HG03439 (cell line): ENCODE measurements at regions not wholly inside any gene's neighbourhood (a gene's known extent, or its start where the extent isn't known, plus 50 kb on each side); places are given as distances from the start of the nearest gene placed in this dataset.

ENCODE experiments used
- ATAC-seq: cut with Tn5 transposase; IDR thresholded peaks from one replicate; pipeline ENCODE4 v1.9.1; 2021; ENCODE audit warnings: mild to moderate bottlenecking, moderate library complexity; ENCODE audit not compliant: unreplicated experiment

DNA sequence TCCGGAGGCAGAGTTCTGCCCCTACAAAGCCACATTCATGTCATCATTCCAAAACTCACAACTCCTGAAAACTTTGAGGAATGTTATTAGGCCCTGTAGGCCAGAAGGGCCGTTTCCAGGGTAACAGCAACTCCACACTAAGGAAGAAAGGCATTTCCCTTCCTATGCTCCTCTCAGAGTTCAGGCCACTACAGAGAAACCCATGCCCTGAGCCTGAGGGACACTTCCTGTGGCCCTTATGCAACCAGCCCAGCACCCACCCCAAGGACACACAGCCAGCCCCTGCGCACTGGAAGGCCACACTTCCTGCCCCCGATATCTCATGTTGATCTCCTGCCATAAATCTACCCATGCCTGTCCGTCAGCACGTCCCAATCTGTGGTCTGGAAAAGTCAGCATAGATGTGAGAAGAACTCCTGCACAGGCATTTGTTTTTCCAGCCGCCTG is 289.3 kb downstream of the BCOR start:
- ATAC-seq: no peak

- ATAC-seq: no peak
Measured at GRCh38 chrX:39809331-39809730, 288.4 kb downstream of the BCOR start.

GRCh38 chrX:39810901-39811300 is 286.9 kb downstream of the BCOR start:
- no peak for ATAC-seq

GRCh38 chrX:39811376-39811775 is 286.4 kb downstream of the BCOR start:
- ATAC-seq: no peak

DNA sequence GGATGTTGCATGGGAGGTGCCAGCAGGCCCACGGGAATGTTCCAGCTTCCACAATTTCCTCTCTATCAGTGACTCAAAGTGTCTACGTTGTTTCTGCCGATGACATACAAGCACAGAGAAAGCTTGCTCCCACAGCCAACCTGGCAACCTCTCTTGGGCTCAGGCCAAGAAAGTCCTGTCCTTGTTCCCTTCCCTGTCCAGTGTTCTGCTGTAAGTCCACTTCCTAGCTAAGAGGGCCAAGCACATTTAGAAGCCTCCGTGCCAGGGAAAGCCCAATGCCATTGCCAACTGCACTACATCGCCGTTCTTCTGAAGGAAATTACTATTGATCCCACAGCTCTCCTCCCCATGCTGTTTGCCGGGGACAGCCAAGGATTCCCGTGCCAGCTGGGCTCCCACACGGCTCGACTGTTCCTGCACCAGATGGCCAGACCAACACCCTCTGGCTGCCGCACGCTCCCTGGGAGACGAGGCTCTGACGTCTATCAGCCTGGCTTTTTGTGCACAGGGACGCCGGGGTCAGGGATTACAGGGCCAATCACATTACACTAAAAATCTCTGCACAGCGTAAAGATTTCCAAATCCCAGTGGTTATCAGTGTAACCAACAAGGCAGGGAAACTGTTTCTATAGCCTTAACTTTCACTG is 284.0 kb downstream of the BCOR start:
- ATAC-seq: no peak

DNA sequence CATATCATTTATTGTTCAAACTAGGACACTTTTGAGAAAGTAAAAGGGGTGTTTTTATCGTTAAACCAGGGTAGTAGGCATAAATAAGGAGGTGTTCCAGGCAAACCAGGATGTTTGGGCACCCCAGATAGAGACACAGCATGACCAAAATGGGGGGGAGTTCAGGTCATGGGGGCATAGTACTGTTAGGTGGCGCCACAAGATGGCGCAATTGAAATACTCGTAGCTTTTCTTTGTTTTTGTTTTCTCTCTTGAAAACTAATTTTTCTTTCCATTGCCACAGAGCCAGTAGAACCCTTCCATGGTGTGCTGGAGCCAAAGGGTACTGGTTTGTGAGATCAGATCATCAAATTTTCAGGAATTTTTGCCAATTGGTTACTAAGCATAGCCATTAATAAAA is 283.4 kb downstream of the BCOR start:
- no peak for ATAC-seq

GRCh38 chrX:39815631-39816030 is 282.1 kb downstream of the BCOR start:
- peak; percentile 87 for ATAC-seq

GRCh38 chrX:39816871-39817731 is 280.7 kb downstream of the BCOR start:
- no peak for ATAC-seq

DNA sequence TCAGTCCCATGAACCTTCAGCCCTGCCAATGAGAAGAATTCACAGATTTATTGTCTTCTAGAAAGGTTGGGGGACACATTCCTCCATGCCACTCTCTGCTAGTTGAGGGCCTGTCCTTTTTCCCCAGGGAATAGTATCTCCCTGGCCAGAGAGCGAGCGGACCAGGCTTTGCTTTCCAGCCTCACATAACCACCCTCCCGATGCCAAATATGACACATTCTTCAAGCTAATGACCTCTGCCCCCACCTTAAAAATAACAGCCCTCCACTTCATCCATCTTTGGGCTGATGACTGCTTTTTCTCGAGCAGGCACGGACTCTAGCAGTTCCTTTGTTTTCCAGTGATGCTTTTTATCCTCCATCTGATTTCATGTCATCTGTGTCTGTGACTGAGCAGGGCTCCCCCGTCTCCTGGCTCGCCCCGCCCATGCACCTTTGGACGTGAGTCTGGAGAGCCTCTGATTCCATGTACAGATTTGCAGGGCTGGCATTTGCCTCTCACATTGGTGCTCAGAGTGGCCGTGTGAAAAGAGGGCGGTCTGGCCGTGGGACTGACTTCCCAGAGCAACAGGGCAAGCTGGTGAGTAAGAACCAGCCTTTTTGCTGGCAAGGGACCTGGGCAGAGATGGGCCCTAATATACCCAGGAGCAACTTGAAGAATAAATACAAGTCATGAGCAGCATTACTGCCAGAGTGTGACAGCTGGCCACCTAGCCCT is 279.8 kb downstream of the BCOR start:
- ATAC-seq: no peak

DNA sequence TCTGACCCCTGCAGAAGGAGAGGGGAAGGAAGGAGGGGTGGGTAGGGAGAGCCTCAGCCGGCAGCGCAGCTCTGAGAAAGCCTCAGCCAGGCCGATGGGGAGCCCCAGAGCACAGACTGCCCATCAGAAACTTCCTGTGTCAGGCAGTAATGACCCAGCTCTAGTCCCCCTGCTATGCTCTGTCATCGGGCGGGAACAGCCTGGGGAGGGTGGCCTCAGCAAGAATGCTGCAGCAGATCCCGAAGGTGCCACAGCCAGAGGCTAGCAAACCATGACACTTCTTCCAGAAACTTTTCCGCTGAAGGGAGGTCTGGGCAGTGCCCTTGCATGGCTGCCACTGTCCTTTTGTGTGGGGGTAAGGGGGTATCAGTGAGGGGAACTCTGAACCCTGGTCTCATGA is 279.0 kb downstream of the BCOR start:
- no peak for ATAC-seq

DNA sequence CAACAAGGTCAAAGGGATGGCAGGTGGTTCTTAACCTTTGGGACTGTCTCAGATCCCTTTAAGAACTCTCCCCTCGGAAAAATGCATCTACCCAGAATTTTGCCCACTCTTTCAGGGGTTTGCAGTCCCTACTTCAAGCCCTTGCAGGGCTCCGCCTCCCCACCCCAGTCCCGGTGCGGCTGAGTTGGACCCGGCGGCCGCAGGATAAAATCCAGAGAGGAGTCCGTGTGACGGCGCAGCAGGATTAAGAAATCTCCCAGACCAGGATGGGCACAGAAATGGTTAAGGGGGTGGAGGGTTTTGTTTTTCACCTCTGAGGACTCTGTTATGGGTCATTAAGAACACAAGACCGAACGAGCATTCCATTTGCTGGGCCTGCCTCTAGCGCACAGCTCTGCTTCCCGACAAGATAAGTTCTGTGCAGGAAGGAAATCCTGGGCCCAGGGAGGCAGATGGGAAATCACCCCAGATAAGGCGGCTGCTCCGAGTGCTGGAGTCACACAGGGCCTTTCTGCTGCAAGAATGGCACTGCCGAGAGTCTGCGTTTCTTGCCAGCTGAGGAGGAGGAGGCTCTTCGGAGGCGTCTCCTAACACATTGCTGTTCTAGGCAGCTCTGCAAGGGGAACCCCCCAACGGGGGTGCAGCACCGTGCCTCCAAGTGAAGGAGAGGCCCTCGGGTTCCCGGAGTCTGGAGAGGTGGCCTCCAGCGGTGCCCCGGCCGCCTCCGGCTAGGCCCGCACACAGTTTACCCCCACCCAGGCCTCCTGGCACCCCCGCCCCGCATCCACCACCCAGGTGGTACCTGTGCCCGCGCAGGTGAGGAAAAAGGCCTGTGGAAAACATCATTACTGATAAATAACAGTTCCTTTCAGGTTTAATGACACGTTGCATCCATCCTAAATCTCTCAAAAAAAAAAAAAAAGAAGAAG is 277.6 kb downstream of the BCOR start:
- no peak for ATAC-seq

- no peak for ATAC-seq
Measured at GRCh38 chrX:39820938-39821708, 276.6 kb downstream of the BCOR start.

DNA sequence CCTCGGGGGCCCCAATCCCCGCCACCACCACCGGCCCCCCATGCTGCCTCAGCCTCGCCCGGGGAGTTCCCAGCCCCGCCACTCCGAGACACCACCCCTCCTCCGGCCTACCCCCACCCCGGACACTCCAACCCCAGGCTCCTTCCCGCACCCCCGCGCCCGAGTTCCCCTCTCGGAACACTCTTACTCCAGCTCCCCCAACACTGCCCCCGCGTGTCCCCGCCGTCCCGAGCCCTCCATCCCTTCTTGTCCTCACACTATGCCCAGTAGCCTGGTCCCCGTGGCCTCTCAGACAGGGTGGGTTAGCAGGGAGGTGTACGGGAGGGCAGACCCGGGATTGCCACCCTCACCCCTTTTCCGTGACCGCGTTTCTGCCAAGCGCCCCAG is 276.1 kb downstream of the BCOR start:
- no peak for ATAC-seq

- no peak for ATAC-seq
Measured at GRCh38 chrX:39822133-39822748, 275.5 kb downstream of the BCOR start.

- ATAC-seq: no peak
Measured at GRCh38 chrX:39823424-39823823, 274.3 kb downstream of the BCOR start.

GRCh38 chrX:39823854-39824253 is 273.9 kb downstream of the BCOR start:
- ATAC-seq: no peak

DNA sequence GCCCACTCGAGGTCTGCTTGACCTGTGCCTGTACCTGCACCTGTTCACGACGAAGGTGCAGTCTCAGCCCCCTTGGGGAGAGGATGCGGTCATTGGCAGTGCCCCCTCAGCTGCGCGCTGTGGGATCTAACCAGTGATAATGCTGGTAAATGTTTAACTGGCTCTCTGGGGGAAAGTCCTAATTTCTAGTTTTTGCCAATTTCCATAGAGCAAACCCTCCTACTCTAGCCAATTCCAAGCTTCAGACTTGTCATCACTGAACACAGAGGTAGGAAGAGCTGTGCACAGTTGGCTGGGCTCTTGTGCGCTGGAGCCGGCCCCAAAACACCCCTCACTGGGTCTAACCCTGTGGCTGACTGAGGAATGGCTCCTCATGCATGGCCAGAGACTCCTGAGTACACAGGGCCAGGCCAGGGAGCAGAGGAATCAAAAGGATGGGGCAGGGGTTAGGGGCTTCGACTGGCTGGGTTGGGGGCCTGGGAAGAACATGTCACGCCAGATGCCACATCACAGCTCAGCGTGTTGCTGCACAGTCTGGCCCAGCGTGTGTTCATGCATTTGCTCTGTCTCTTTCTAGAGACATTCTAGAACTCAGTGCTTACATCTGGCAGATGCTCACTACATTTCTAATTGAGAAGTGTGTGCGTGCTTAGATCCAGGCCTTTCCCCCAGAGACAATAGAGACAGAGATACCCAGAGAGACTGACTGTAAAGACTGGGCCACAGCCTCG is 270.8 kb downstream of the BCOR start:
- ATAC-seq: no peak

DNA sequence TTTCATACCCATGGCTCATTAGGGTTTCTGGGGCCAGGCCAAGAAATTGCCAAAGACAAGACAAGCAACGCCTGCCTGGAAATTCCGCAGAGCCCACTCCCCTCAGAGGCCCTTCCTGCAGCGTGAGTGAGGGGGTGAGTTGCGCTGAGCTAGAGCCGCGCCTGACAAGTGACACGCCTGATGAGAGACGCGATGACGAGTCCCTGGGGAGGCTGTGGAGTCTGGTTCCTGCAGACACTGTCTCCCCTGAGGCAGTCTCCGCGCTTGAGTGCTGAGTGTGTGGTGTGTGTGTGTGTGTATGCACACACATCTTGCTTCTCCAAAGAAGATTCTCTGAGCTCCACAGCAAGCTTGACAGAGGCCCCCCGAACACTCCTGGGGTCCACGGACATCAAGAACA is 269.8 kb downstream of the BCOR start:
- no peak for ATAC-seq

DNA sequence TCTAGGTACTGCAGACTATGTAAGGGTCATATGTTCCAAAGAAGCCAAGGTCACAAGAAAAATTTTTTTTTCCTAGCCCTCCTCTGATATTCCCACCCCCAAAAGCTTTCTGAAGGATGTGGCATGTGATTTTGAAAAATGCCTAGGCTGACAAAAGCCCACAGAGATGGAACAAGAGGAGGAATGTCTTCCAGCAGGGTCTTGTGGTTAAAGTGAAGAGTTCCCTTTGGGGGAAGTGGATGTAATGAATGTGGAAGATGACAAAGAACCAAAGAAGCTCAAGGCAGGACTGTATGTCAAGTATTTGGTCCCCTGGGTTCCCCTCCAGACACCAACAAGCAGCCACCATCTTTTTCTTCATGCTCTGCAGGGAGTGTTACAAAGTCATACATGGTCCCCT is 268.8 kb downstream of the BCOR start:
- ATAC-seq: no peak
